Tibial nerve (tissue), 4 donors: ENCODE measurements at regions not wholly inside any gene's neighbourhood (a gene's known extent, or its start where the extent isn't known, plus 50 kb on each side); places are given as distances from the start of the nearest gene placed in this dataset.

Experiments used
- DNase-seq, 2 donors: peaks; one replicate each; pipeline ENCODE4 v3.0.0-alpha.2; 2019; ENCODE audit warnings: low spot score in 2 of 2
- H3K27ac ChIP-seq, 4 donors: fragments of 200-600 bp; sonication (generic) in 3 of 4; one replicate each; pipeline ENCODE4 v1.5.1; 2017 to 2019; ENCODE audit warnings: mild to moderate bottlenecking in 1 of 4
- H3K27me3 ChIP-seq, 2 donors: fragments of 200-600 bp; sonication (generic) in 1 of 2; one replicate each; pipeline versions ENCODE4 v1.5.1 to v1.6.0; 2017 to 2019
- H3K36me3 ChIP-seq, 3 donors: fragments of 200-600 bp; sonication (generic); one replicate each; pipeline ENCODE4 v1.5.1; 2018 to 2019
- H3K4me1 ChIP-seq, 4 donors: fragments of 200-600 bp; sonication (generic) in 3 of 4; one replicate each; pipeline ENCODE4 v1.5.1; 2017 to 2019
- H3K4me3 ChIP-seq, 4 donors: fragments of 200-600 bp; sonication (generic) in 3 of 4; one replicate each; pipeline ENCODE4 v1.5.1; 2017 to 2019; ENCODE audit warnings: mild to moderate bottlenecking in 1 of 4, moderate library complexity in 1 of 4
- H3K9me3 ChIP-seq, 4 donors: fragments of 200-600 bp; sonication (generic) in 3 of 4; one replicate each; pipeline ENCODE4 v1.5.1; 2017 to 2019
- CTCF ChIP-seq, 5 experiments: fragments of 200-600 bp in 3 of 5; fragments of 450-650 bp in 2 of 5; sonication (generic) in 3 of 5; IDR thresholded peaks; one replicate each; pipeline ENCODE4 v1.5.1; 2016 to 2019; ENCODE audit warnings: antibody characterized with exemption in 5 of 5, mild to moderate bottlenecking in 3 of 5, moderate library complexity in 2 of 5
- EP300 ChIP-seq, 2 donors: sonication (generic); formaldehyde crosslinking; IDR thresholded peaks; one replicate each; pipeline ENCODE4 v1.6.1; 2017; ENCODE audit warnings: antibody characterized with exemption in 2 of 2, mild to moderate bottlenecking in 1 of 2
- POLR2A ChIP-seq, 2 donors: fragments of 450-650 bp; IDR thresholded peaks; one replicate each; pipeline ENCODE4 v1.6.1; 2017; ENCODE audit warnings: antibody characterized with exemption in 2 of 2, mild to moderate bottlenecking in 2 of 2, moderate library complexity in 2 of 2
- WGBS, 2 donors: methylation state at CpG; one replicate each; pipeline ENCODE4 v1.1.5; 2018; 5-methylcytosine and 5-hydroxymethylcytosine counted together

GRCh38 chr12:126117502-126117901 lies 1052.3 kb downstream of the AACS start:
- TF ChIP-seq EP300 (IDR thresholded peaks at IDR 0.05) (no peak), POLR2A (IDR thresholded peaks at IDR 0.05) (no peak), CTCF (IDR thresholded peaks at IDR 0.05) (no peak)
- Histone ChIP-seq H3K27me3 (no peaks in the 10 kb centered on the region), H3K9me3 (no peaks in the 10 kb centered on the region), H3K4me1 (no peaks in the 10 kb centered on the region), H3K27ac (no peak overlapping the region), H3K36me3 (no peaks in the 10 kb centered on the region), H3K4me3 (no peak overlapping the region)
- no peak for DNase-seq
- 76% methylated on average over 3 of the region's 3 CpGs for WGBS, 2 donors

GRCh38 chr12:126139355-126139754 lies 1074.1 kb downstream of the AACS start:
- TF ChIP-seq POLR2A (IDR thresholded peaks at IDR 0.05) (no peak), CTCF (IDR thresholded peaks at IDR 0.05) (no peak), EP300 (IDR thresholded peaks at IDR 0.05) (no peak)

GRCh38 chr12:126144603-126145002 lies 1079.4 kb downstream of the AACS start:
- Histone ChIP-seq H3K27ac (no peak overlapping the region), H3K36me3 (no peaks in the 10 kb centered on the region), H3K4me1 (no peaks in the 10 kb centered on the region), H3K27me3 (no peaks in the 10 kb centered on the region), H3K9me3 (peaks cover 0 to 7% (median 0%) of the 10 kb centered on the region in 4 donors), H3K4me3 (no peak overlapping the region)
- TF ChIP-seq CTCF (IDR thresholded peaks at IDR 0.05): no peak
- no peak for TF ChIP-seq EP300 (IDR thresholded peaks at IDR 0.05)
- 82 to 96% methylated on average over 4 of the region's 4 CpGs for WGBS, 2 donors
- DNase-seq: no peak

More at GRCh38 chr12:126139355-126139754, 1074.1 kb downstream of the AACS start:
- no peak overlapping the region for H3K27ac ChIP-seq
- peaks cover 0 to 55% (median 2%) of the 10 kb centered on the region in 4 donors for H3K9me3 ChIP-seq
- H3K4me1 ChIP-seq: no peaks in the 10 kb centered on the region
- no peak for DNase-seq
- no peaks in the 10 kb centered on the region for H3K36me3 ChIP-seq
- H3K27me3 ChIP-seq: no peaks in the 10 kb centered on the region
- no peak overlapping the region for H3K4me3 ChIP-seq
- 92 to 97% methylated on average over 5 of the region's 5 CpGs for WGBS, 2 donors

- no peaks in the 10 kb centered on the region for H3K36me3 ChIP-seq
- H3K27ac ChIP-seq: no peak overlapping the region
- no peaks in the 10 kb centered on the region for H3K4me1 ChIP-seq
- H3K27me3 ChIP-seq: no peaks in the 10 kb centered on the region
- no peak for DNase-seq
- 61 to 88% methylated on average over 1 of the region's 1 CpG for WGBS, 2 donors
- no peak for TF ChIP-seq EP300 (IDR thresholded peaks at IDR 0.05)
- no peak for TF ChIP-seq POLR2A (IDR thresholded peaks at IDR 0.05)
- no peak for TF ChIP-seq CTCF (IDR thresholded peaks at IDR 0.05)
- no peaks in the 10 kb centered on the region for H3K9me3 ChIP-seq
- H3K4me3 ChIP-seq: no peak overlapping the region
Observed at GRCh38 chr12:126147321-126147720, 1082.1 kb downstream of the AACS start.

GRCh38 chr12:126156806-126157574 lies 1091.8 kb downstream of the AACS start:
- Histone ChIP-seq H3K36me3 (no peaks in the 10 kb centered on the region), H3K27me3 (no peaks in the 10 kb centered on the region), H3K4me3 (no peak overlapping the region), H3K4me1 (no peaks in the 10 kb centered on the region), H3K9me3 (no peaks in the 10 kb centered on the region), H3K27ac (no peak overlapping the region)
- 84 to 86% methylated on average over 12 of the region's 12 CpGs for WGBS, 2 donors
- no peak for DNase-seq
- no peak for TF ChIP-seq POLR2A (IDR thresholded peaks at IDR 0.05)
